Brain microvascular endothelial cell (primary cell): ENCODE measurements at regions not wholly inside any gene's neighbourhood (a gene's known extent, or its start where the extent isn't known, plus 50 kb on each side); places are given as distances from the start of the nearest gene placed in this dataset.
"Not testable (repeated sequence)": the region's sequence is repeated elsewhere in the genome, so short reads cannot be mapped to it uniquely, and the experiment has no call there.

ENCODE experiments used
- DNase-seq: peaks from one replicate; pipeline ENCODE4 v3.0.0-alpha.2; 2020
- H3K27ac ChIP-seq: fragments of 250-450 bp; sonication (Bioruptor Pico); 2 replicates; pipeline ENCODE4 v1.5.1; 2020; ENCODE audit warnings: mild to moderate bottlenecking, moderate library complexity
- H3K27me3 ChIP-seq: fragments of 250-450 bp; sonication (Bioruptor Pico); replicated peaks from 2 replicates; pipeline ENCODE4 v1.5.1; 2020; ENCODE audit warnings: mild to moderate bottlenecking
- H3K36me3 ChIP-seq: fragments of 250-450 bp; sonication (Bioruptor Pico); replicated peaks from 2 replicates; pipeline ENCODE4 v1.5.1; 2020; ENCODE audit warnings: mild to moderate bottlenecking
- H3K4me3 ChIP-seq: 2 replicates; pipeline ENCODE4 v1.5.1; 2011; ENCODE audit warnings: low read depth, mild to moderate bottlenecking, control low read depth, low read length, moderate library complexity
- CTCF ChIP-seq: IDR thresholded peaks from 2 replicates; pipeline ENCODE4 v1.5.1; 2011; ENCODE audit warnings: low read depth, mild to moderate bottlenecking, moderate library complexity, low read length, control low read depth, inconsistent platforms; ENCODE audit errors: missing control alignments
- in situ Hi-C: cut with HindIII; loops from 2 replicates; pipeline ENCODE4 v1.10.0; 2017; ENCODE audit warnings: low sequenced_read_pairs, low pct_ligation_motif_present

- in situ Hi-C loops: no loop called here
These were observed 84.6 kb downstream of the BTG1 start for GRCh38 chr12:92061061-92061460.

GRCh38 chr12:92059960-92060359, 85.7 kb downstream of the BTG1 start:
- no peaks in the 10 kb centered on the region for H3K27me3 ChIP-seq
- no peak overlapping the region for H3K4me3 ChIP-seq
- in situ Hi-C loops: no loop called here
- DNase-seq: peak; percentile 60
- no peaks in the 10 kb centered on the region for H3K36me3 ChIP-seq
- TF ChIP-seq CTCF: no peak
- H3K27ac ChIP-seq: peak overlapping the region; percentile 47

More at GRCh38 chr12:92061061-92061460, 84.6 kb downstream of the BTG1 start:
- Histone ChIP-seq H3K36me3 (no peaks in the 10 kb centered on the region), H3K27me3 (no peaks in the 10 kb centered on the region), H3K27ac (no peak overlapping the region), H3K4me3 (no peak overlapping the region)
- no peak for TF ChIP-seq CTCF
- no peak for DNase-seq

- Histone ChIP-seq H3K4me3 (no peak overlapping the region), H3K27ac (no peak overlapping the region), H3K36me3 (no peaks in the 10 kb centered on the region), H3K27me3 (no peaks in the 10 kb centered on the region)
- no peak for DNase-seq
- TF ChIP-seq CTCF: no peak
- in situ Hi-C loops: no loop called here
These were observed 87.0 kb downstream of the BTG1 start for GRCh38 chr12:92058664-92059063.

GRCh38 chr12:92056756-92057155, 88.9 kb downstream of the BTG1 start:
- H3K36me3 ChIP-seq, H3K4me3 ChIP-seq, DNase-seq, H3K27me3 ChIP-seq, in situ Hi-C loops, H3K27ac ChIP-seq: not testable (repeated sequence)

- no peak for TF ChIP-seq CTCF
- in situ Hi-C loops: no loop called here
- DNase-seq: no peak
- Histone ChIP-seq H3K27ac (no peak overlapping the region), H3K4me3 (no peak overlapping the region), H3K36me3 (no peaks in the 10 kb centered on the region), H3K27me3 (no peaks in the 10 kb centered on the region)
These were observed 89.4 kb downstream of the BTG1 start for GRCh38 chr12:92056290-92056689.

GRCh38 chr12:92055877-92056276, 89.8 kb downstream of the BTG1 start:
- no peaks in the 10 kb centered on the region for H3K36me3 ChIP-seq
- TF ChIP-seq CTCF: no peak
- H3K27me3 ChIP-seq: no peaks in the 10 kb centered on the region
- no peak overlapping the region for H3K27ac ChIP-seq
- no peak overlapping the region for H3K4me3 ChIP-seq
- DNase-seq: no peak
- in situ Hi-C loops: no loop called here
